GM23338 (cell line): ENCODE measurements at regions not wholly inside any gene's neighbourhood (a gene's known extent, or its start where the extent isn't known, plus 50 kb on each side); places are given as distances from the start of the nearest gene placed in this dataset.

Source experiments
- ATAC-seq: fragments of 200-7000 bp; cut with Tn5 transposase; 3 replicates; pipeline ENCODE4 v1.9.1; 2020
- DNase-seq: peaks from one replicate; pipeline ENCODE4 v3.0.0-alpha.2; 2015; ENCODE audit warnings: low spot score
- H2AFZ ChIP-seq: fragments of 200-600 bp; sonication (generic); 2 replicates; pipeline ENCODE4 v1.8.0; 2016; ENCODE audit warnings: antibody characterized with exemption, mild to moderate bottlenecking, moderate library complexity
- H3F3A ChIP-seq: fragments of 200-600 bp; sonication (generic); replicated peaks from 2 replicates; pipeline ENCODE4 v1.8.0; 2017; ENCODE audit warnings: antibody characterized with exemption, mixed run types, low read depth
- H3K27ac ChIP-seq: fragments of 200-600 bp; sonication (generic); 2 replicates; pipeline ENCODE4 v1.6.1; 2016; ENCODE audit warnings: low read depth
- H3K27me3 ChIP-seq: fragments of 200-600 bp; sonication (generic); 2 replicates; pipeline ENCODE4 v1.8.0; 2016; ENCODE audit warnings: mild to moderate bottlenecking, mixed run types, moderate library complexity; ENCODE audit not compliant: insufficient read depth
- H3K36me3 ChIP-seq: fragments of 200-600 bp; sonication (generic); 2 replicates; pipeline ENCODE4 v1.8.0; 2016; ENCODE audit warnings: mild to moderate bottlenecking; ENCODE audit not compliant: insufficient read depth
- H3K4me1 ChIP-seq: fragments of 200-600 bp; sonication (generic); 2 replicates; pipeline ENCODE4 v1.8.0; 2016; ENCODE audit warnings: mild to moderate bottlenecking, moderate library complexity; ENCODE audit not compliant: insufficient read depth
- H3K4me2 ChIP-seq: fragments of 200-600 bp; sonication (generic); 2 replicates; pipeline ENCODE4 v1.7.1; 2017; ENCODE audit warnings: mixed run types
- H3K4me3 ChIP-seq: fragments of 200-600 bp; sonication (generic); 2 replicates; pipeline ENCODE4 v1.6.1; 2016; ENCODE audit warnings: mixed run types
- H3K79me2 ChIP-seq: fragments of 200-600 bp; sonication (generic); replicated peaks from 2 replicates; pipeline ENCODE4 v1.8.0; 2017; ENCODE audit warnings: mild to moderate bottlenecking; ENCODE audit not compliant: insufficient read depth
- H3K9me2 ChIP-seq: fragments of 200-600 bp; sonication (generic); 2 replicates; pipeline ENCODE4 v1.8.0; 2017; ENCODE audit not compliant: insufficient read depth
- H4K20me1 ChIP-seq: fragments of 200-600 bp; sonication (generic); replicated peaks from 2 replicates; pipeline ENCODE4 v1.8.0; 2017; ENCODE audit warnings: mild to moderate bottlenecking; ENCODE audit not compliant: insufficient read depth
- H3K27ac Mint-ChIP-seq: 2 replicates; pipeline ENCODE4 v1.8.0; 2020; ENCODE audit warnings: inconsistent platforms, mild to moderate bottlenecking, moderate library complexity, mixed read lengths
- H3K27me3 Mint-ChIP-seq: 3 replicates; pipeline ENCODE4 v1.8.0; 2022; ENCODE audit warnings: low read depth, mild to moderate bottlenecking, moderate library complexity, mixed read lengths, inconsistent platforms; ENCODE audit not compliant: insufficient read depth, poor library complexity
- H3K36me3 Mint-ChIP-seq: 3 replicates; pipeline ENCODE4 v1.8.0; 2021; ENCODE audit warnings: low read depth, mild to moderate bottlenecking, inconsistent platforms, moderate library complexity, mixed read lengths
- H3K4me1 Mint-ChIP-seq: 3 replicates; pipeline ENCODE4 v1.8.0; 2020; ENCODE audit warnings: mild to moderate bottlenecking, inconsistent platforms, mixed read lengths
- H3K4me3 Mint-ChIP-seq: 3 replicates; pipeline ENCODE4 v1.8.0; 2021; ENCODE audit warnings: moderate library complexity, mild to moderate bottlenecking, inconsistent platforms, mixed read lengths
- H3K9me3 Mint-ChIP-seq: 3 replicates; pipeline ENCODE4 v1.8.0; 2020; ENCODE audit warnings: moderate library complexity, mild to moderate bottlenecking, inconsistent platforms, mixed read lengths
- CREB1 ChIP-seq: fragments of 250-450 bp; sonication (Bioruptor Pico); IDR thresholded peaks from 2 replicates; pipeline ENCODE4 v1.5.0; 2020; ENCODE audit warnings: low read depth, mild to moderate bottlenecking, moderate library complexity
- ETS1 ChIP-seq: IDR thresholded peaks from 2 replicates; pipeline ENCODE4 v1.6.1; 2016; ENCODE audit warnings: antibody characterized with exemption
- EZH2phosphoT487 ChIP-seq: fragments of 200-600 bp; sonication (generic); IDR thresholded peaks from one replicate; pipeline ENCODE4 v1.8.1; 2018; ENCODE audit warnings: antibody characterized with exemption; ENCODE audit not compliant: unreplicated experiment
- NANOG ChIP-seq: IDR thresholded peaks from 2 replicates; pipeline ENCODE4 v1.6.1; 2016; ENCODE audit warnings: antibody characterized with exemption, borderline replicate concordance
- ZNF114 ChIP-seq: fragments of 250-450 bp; sonication (Bioruptor Pico); IDR thresholded peaks from 2 replicates; pipeline ENCODE4 v1.5.0; 2020; ENCODE audit warnings: mild to moderate bottlenecking, moderate library complexity
- ZNF462 ChIP-seq: fragments of 250-450 bp; sonication (Bioruptor Pico); IDR thresholded peaks from 2 replicates; pipeline ENCODE4 v1.5.0; 2020; ENCODE audit warnings: mild to moderate bottlenecking, moderate library complexity

- TF ChIP-seq NANOG = peak; percentile 92
- no peak for TF ChIP-seq ZNF114
- no peak for TF ChIP-seq ZNF462 (CRISPR knock-in tag)
- peaks cover 8% of the 10 kb centered on the region for H3K9me3 Mint-ChIP-seq
- H3K27me3 Mint-ChIP-seq = no peaks in the 10 kb centered on the region
- Histone ChIP-seq H3K9me2 (no peaks in the 10 kb centered on the region), H3K4me1 (peaks cover 32% of the 10 kb centered on the region), H3K79me2 (no peaks in the 10 kb centered on the region), H3K27ac (no peak overlapping the region), H3K4me3 (no peak overlapping the region), H4K20me1 (no peaks in the 10 kb centered on the region), H3K36me3 (no peaks in the 10 kb centered on the region), H3F3A (no peaks in the 10 kb centered on the region), H2AFZ (no peak overlapping the region), H3K4me2 (peak overlapping the region; percentile 4), H3K27me3 (peaks cover 9% of the 10 kb centered on the region; the same call in 1 of the 2 replicates)
- H3K27ac Mint-ChIP-seq = no peak overlapping the region
- H3K4me3 Mint-ChIP-seq = no peak overlapping the region
- H3K36me3 Mint-ChIP-seq = peaks cover 8% of the 10 kb centered on the region; the same call in 2 of the 3 replicates
- ATAC-seq = no peak
- peaks cover 28% of the 10 kb centered on the region for H3K4me1 Mint-ChIP-seq
- no peak for DNase-seq
Measured at GRCh38 chr4:117821834-117822233, 212.5 kb upstream of the NDST3 start.

GRCh38 chr4:117823388-117823787, 210.9 kb upstream of the NDST3 start:
- peaks cover 9% of the 10 kb centered on the region; the same call in 1 of the 2 replicates for H3K27me3 ChIP-seq
- no peak overlapping the region for H3K4me2 ChIP-seq
- peaks cover 31% of the 10 kb centered on the region for H3K4me1 ChIP-seq
- no peak overlapping the region for H3K27ac ChIP-seq
- DNase-seq = no peak
- H3F3A ChIP-seq = no peaks in the 10 kb centered on the region
- H3K4me1 Mint-ChIP-seq = peaks cover 26% of the 10 kb centered on the region
- H3K4me3 ChIP-seq = no peak overlapping the region
- H3K9me3 Mint-ChIP-seq = peaks cover 8% of the 10 kb centered on the region
- ATAC-seq = no peak
- H3K79me2 ChIP-seq = no peaks in the 10 kb centered on the region
- no peaks in the 10 kb centered on the region for H3K9me2 ChIP-seq
- no peak overlapping the region for H3K4me3 Mint-ChIP-seq
- no peak overlapping the region for H3K27ac Mint-ChIP-seq
- H4K20me1 ChIP-seq = no peaks in the 10 kb centered on the region
- H2AFZ ChIP-seq = no peak overlapping the region
- H3K36me3 Mint-ChIP-seq = peaks cover 8% of the 10 kb centered on the region; the same call in 2 of the 3 replicates
- H3K27me3 Mint-ChIP-seq = no peaks in the 10 kb centered on the region
- no peaks in the 10 kb centered on the region for H3K36me3 ChIP-seq
- no peak for TF ChIP-seq EZH2phosphoT487
- TF ChIP-seq CREB1 (CRISPR knock-in tag) = no peak
- no peak for TF ChIP-seq ZNF462 (CRISPR knock-in tag)
- TF ChIP-seq ETS1 = no peak
